GM10266 (cell line): ENCODE measurements at regions not wholly inside any gene's neighbourhood (a gene's known extent, or its start where the extent isn't known, plus 50 kb on each side); places are given as distances from the start of the nearest gene placed in this dataset.

Source experiments
- DNase-seq: peaks from one replicate; pipeline ENCODE4 v3.0.0; 2012; ENCODE audit errors: extremely low spot score
- TF ChIP-seq, protein P1 (sequence below): IDR thresholded peaks from 2 replicates; pipeline ENCODE4 v1.5.1; 2012; ENCODE audit warnings: mild to moderate bottlenecking, low read depth; ENCODE audit not compliant: control insufficient read depth, insufficient read depth; ENCODE audit errors: missing control alignments

- TF ChIP-seq, protein P1, sequence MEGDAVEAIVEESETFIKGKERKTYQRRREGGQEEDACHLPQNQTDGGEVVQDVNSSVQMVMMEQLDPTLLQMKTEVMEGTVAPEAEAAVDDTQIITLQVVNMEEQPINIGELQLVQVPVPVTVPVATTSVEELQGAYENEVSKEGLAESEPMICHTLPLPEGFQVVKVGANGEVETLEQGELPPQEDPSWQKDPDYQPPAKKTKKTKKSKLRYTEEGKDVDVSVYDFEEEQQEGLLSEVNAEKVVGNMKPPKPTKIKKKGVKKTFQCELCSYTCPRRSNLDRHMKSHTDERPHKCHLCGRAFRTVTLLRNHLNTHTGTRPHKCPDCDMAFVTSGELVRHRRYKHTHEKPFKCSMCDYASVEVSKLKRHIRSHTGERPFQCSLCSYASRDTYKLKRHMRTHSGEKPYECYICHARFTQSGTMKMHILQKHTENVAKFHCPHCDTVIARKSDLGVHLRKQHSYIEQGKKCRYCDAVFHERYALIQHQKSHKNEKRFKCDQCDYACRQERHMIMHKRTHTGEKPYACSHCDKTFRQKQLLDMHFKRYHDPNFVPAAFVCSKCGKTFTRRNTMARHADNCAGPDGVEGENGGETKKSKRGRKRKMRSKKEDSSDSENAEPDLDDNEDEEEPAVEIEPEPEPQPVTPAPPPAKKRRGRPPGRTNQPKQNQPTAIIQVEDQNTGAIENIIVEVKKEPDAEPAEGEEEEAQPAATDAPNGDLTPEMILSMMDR, result no peak
- DNase-seq, result no peak
These were observed 120.0 kb downstream of the KCNA5 start for GRCh38 chr12:5163661-5164060.

- TF ChIP-seq, protein P1, result no peak
- DNase-seq, result no peak
These were observed 121.8 kb downstream of the KCNA5 start for GRCh38 chr12:5165296-5165970.

GRCh38 chr12:5166976-5167375 is 123.3 kb downstream of the KCNA5 start:
- TF ChIP-seq, protein P1, result no peak

GRCh38 chr12:5168148-5168547 is 124.5 kb downstream of the KCNA5 start:
- TF ChIP-seq, protein P1, result no peak
- no peak for DNase-seq

More at GRCh38 chr12:5166976-5167375, 123.3 kb downstream of the KCNA5 start:
- no peak for DNase-seq

GRCh38 chr12:5170844-5171243 is 127.2 kb downstream of the KCNA5 start:
- DNase-seq, result no peak
- TF ChIP-seq, protein P1, result no peak

DNA sequence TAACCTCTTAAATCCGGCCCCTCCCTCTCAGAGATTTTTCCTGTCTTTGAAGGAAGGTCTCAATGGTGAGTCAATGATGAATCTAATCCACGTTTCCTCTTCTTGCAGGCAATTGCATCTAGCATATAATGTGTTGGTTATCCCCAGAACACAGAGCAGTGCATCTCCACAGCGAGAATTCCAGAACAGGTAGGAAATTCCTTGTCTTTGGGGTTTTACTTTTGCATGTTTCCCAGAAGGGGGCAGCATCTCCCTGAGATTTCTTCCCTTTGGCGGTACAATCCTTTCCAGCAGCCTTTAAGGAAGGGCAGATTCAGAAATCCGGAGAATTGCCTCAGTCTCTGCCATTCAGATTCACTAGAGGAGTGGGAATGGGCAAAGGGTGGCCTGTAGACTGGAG is 128.0 kb downstream of the KCNA5 start:
- DNase-seq, result no peak
- TF ChIP-seq, protein P1, result peak; percentile 44

GRCh38 chr12:5172886-5173285 is 129.2 kb downstream of the KCNA5 start:
- no peak for DNase-seq
- TF ChIP-seq, protein P1, result no peak
